ENCODE measurements at regions not wholly inside any gene's neighbourhood (a gene's known extent, or its start where the extent isn't known, plus 50 kb on each side); places are given as distances from the start of the nearest gene placed in this dataset.

GRCh38 chr10:43879742-43880141 is 231.1 kb upstream of the ZNF32 start:
- TF ChIP-seq CTCF (IDR thresholded peaks at IDR 0.05; ENCODE audit: insufficient read depth, low read depth, low read length, missing control alignments), result no peak
- no peak overlapping the region for H3K4me3 ChIP-seq (ENCODE audit: low read depth, low read length)
- DNase-seq (ENCODE audit: low read depth), result no peak

- DNase-seq (ENCODE audit: low read depth), result no peak
- TF ChIP-seq CTCF (IDR thresholded peaks at IDR 0.05; ENCODE audit: insufficient read depth, low read depth, low read length, missing control alignments), result no peak
- no peak overlapping the region for H3K4me3 ChIP-seq (ENCODE audit: low read depth, low read length)
Observed at GRCh38 chr10:43879162-43879561, 230.5 kb upstream of the ZNF32 start.

GRCh38 chr10:43878386-43878785 is 229.7 kb upstream of the ZNF32 start:
- DNase-seq (ENCODE audit: low read depth), result no peak
- no peak overlapping the region for H3K4me3 ChIP-seq (ENCODE audit: low read depth, low read length)
- no peak for TF ChIP-seq CTCF (IDR thresholded peaks at IDR 0.05; ENCODE audit: insufficient read depth, low read depth, low read length, missing control alignments)

- no peak for DNase-seq (ENCODE audit: low read depth)
- TF ChIP-seq CTCF (IDR thresholded peaks at IDR 0.05; ENCODE audit: insufficient read depth, low read depth, low read length, missing control alignments), result no peak
- no peak overlapping the region for H3K4me3 ChIP-seq (ENCODE audit: low read depth, low read length)
Observed at GRCh38 chr10:43876976-43877375, 228.3 kb upstream of the ZNF32 start.

GRCh38 chr10:43874984-43875383 is 226.3 kb upstream of the ZNF32 start:
- no peak for TF ChIP-seq CTCF (IDR thresholded peaks at IDR 0.05; ENCODE audit: insufficient read depth, low read depth, low read length, missing control alignments)
- DNase-seq (ENCODE audit: low read depth), result no peak
- no peak overlapping the region for H3K4me3 ChIP-seq (ENCODE audit: low read depth, low read length)

- H3K4me3 ChIP-seq (ENCODE audit: low read depth, low read length), result no peak overlapping the region
- no peak for TF ChIP-seq CTCF (IDR thresholded peaks at IDR 0.05; ENCODE audit: insufficient read depth, low read depth, low read length, missing control alignments)
- DNase-seq (ENCODE audit: low read depth), result no peak
Observed at GRCh38 chr10:43873717-43874116, 225.0 kb upstream of the ZNF32 start.

GRCh38 chr10:43872644-43873043 is 224.0 kb upstream of the ZNF32 start:
- TF ChIP-seq CTCF (IDR thresholded peaks at IDR 0.05; ENCODE audit: insufficient read depth, low read depth, low read length, missing control alignments), result no peak
- H3K4me3 ChIP-seq (ENCODE audit: low read depth, low read length), result no peak overlapping the region
- DNase-seq (ENCODE audit: low read depth), result no peak

Data from GM12865 (cell line).